Endothelial cell of umbilical vein (primary cell): ENCODE measurements at regions not wholly inside any gene's neighbourhood (a gene's known extent, or its start where the extent isn't known, plus 50 kb on each side); places are given as distances from the start of the nearest gene placed in this dataset.

Source experiments
- BruUV-seq: library from RNA; stranded (reverse); fragments of 400-500 nt; replicated peaks from 2 replicates; lab custom pipeline; 2021; lab: Mats Ljungman, UMichigan
- CTCF ChIA-PET: fragments of 300-600, 350-600 bp; sonication (Branson Sonifier 250); formaldehyde crosslinking; loops from one replicate; lab custom pipeline; 2021; ENCODE audit warnings: antibody characterized with exemption, inconsistent platforms; lab: Charles Lee
- POLR2A ChIA-PET: fragments of 300-600, 350-600 bp; sonication (Branson Sonifier 250); formaldehyde crosslinking; loops from one replicate; lab custom pipeline; 2021; ENCODE audit warnings: antibody characterized with exemption, inconsistent platforms; lab: Charles Lee
- DNase-seq: peaks from one replicate; pipeline ENCODE4 v3.0.0-alpha.2; 2011; ENCODE audit warnings: low read depth, low spot score
- FAIRE-seq: peaks from 2 replicates; lab custom pipeline; 2011; peaks lifted over from hg19 to GRCh38; lab: Jason Lieb, UNC
- H2AFZ ChIP-seq: 2 replicates; pipeline ENCODE4 v1.6.0; 2012; ENCODE audit warnings: low read depth, low read length, control low read depth, inconsistent platforms
- H3K27ac ChIP-seq: 2 replicates; pipeline ENCODE4 v1.5.1; 2011; ENCODE audit warnings: low read depth, mild to moderate bottlenecking, control low read depth, low read length, moderate library complexity; ENCODE audit not compliant: insufficient read depth
- H3K27me3 ChIP-seq, 2 experiments: 2 replicates each; pipeline versions ENCODE4 v1.6.0 to v1.6.1; 2011; ENCODE audit warnings: low read length in 2 of 2, mixed read lengths in 1 of 2; ENCODE audit not compliant: control insufficient read depth in 2 of 2, insufficient read depth in 2 of 2
- H3K36me3 ChIP-seq, 2 experiments: 2 replicates in 1 of 2; 3 replicates in 1 of 2; pipeline ENCODE4 v1.5.1; 2011; ENCODE audit warnings: low read length in 2 of 2, mild to moderate bottlenecking in 1 of 2, moderate library complexity in 1 of 2; ENCODE audit not compliant: control insufficient read depth in 2 of 2, insufficient read depth in 2 of 2; ENCODE audit errors: extremely low read depth in 1 of 2
- H3K4me1 ChIP-seq: 3 replicates; pipeline ENCODE4 v1.5.1; 2011; ENCODE audit warnings: mild to moderate bottlenecking, low read length; ENCODE audit not compliant: control insufficient read depth, insufficient read depth; ENCODE audit errors: extremely low read depth
- H3K4me2 ChIP-seq: 2 replicates; pipeline ENCODE4 v1.6.1; 2011; ENCODE audit warnings: low read length, control low read depth, mixed read lengths; ENCODE audit not compliant: insufficient read depth
- H3K4me3 ChIP-seq, 3 experiments: fragments of 200-600 bp in 1 of 3; sonication (generic), shearing (Covaris generic) in 1 of 3; replicated peaks in 1 of 3; 2 replicates each; pipeline ENCODE4 v1.5.1; 2011 to 2016; ENCODE audit warnings: control low read depth in 3 of 3, low read length in 3 of 3, mild to moderate bottlenecking in 2 of 3, inconsistent platforms in 1 of 3, low read depth in 1 of 3, moderate library complexity in 1 of 3; ENCODE audit not compliant: insufficient read depth in 1 of 3
- H3K79me2 ChIP-seq: 2 replicates; pipeline ENCODE4 v1.6.0; 2012; ENCODE audit warnings: low read length, inconsistent platforms; ENCODE audit not compliant: control insufficient read depth, insufficient read depth
- H3K9ac ChIP-seq: replicated peaks from 2 replicates; pipeline ENCODE3; 2011; ENCODE audit warnings: low read length, control low read depth; ENCODE audit not compliant: insufficient read depth; ENCODE audit errors: extremely low read depth
- H3K9me1 ChIP-seq: replicated peaks from 3 replicates; pipeline ENCODE4 v1.6.0; 2011; ENCODE audit warnings: mild to moderate bottlenecking, low read length; ENCODE audit not compliant: control insufficient read depth, insufficient read depth; ENCODE audit errors: extremely low read depth
- H3K9me3 ChIP-seq: replicated peaks from 2 replicates; pipeline ENCODE4 v1.5.1; 2012; ENCODE audit warnings: low read length, inconsistent platforms; ENCODE audit not compliant: control insufficient read depth, insufficient read depth
- H4K20me1 ChIP-seq: replicated peaks from 2 replicates; pipeline ENCODE3; 2011; ENCODE audit warnings: mild to moderate bottlenecking, low read length; ENCODE audit not compliant: control insufficient read depth, insufficient read depth; ENCODE audit errors: extremely low read depth
- EZH2 ChIP-seq: IDR thresholded peaks from 2 replicates; pipeline ENCODE4 v1.6.1; 2012; ENCODE audit warnings: borderline replicate concordance, low read depth, mild to moderate bottlenecking, moderate library complexity, low read length, inconsistent platforms; ENCODE audit not compliant: severe bottlenecking
- FOS ChIP-seq: IDR thresholded peaks from 2 replicates; pipeline ENCODE4 v1.6.1; 2011; ENCODE audit warnings: mild to moderate bottlenecking, low read length, moderate library complexity, borderline replicate concordance; ENCODE audit not compliant: insufficient read depth
- GATA2 ChIP-seq: IDR thresholded peaks from 2 replicates; pipeline ENCODE4 v1.7.0; 2011; ENCODE audit warnings: low read depth, mild to moderate bottlenecking, moderate library complexity, mixed read lengths, low read length; ENCODE audit not compliant: insufficient read length, insufficient read depth
- JUN ChIP-seq: IDR thresholded peaks from 2 replicates; pipeline ENCODE4 v1.6.1; 2011; ENCODE audit warnings: borderline replicate concordance, low read depth; ENCODE audit not compliant: insufficient read length, insufficient read depth
- MYC ChIP-seq: IDR thresholded peaks from one replicate; pipeline ENCODE4 v1.6.1; 2011; ENCODE audit warnings: mild to moderate bottlenecking, low read depth, low read length
- POLR2A ChIP-seq: IDR thresholded peaks from 2 replicates; pipeline ENCODE4 v1.6.1; 2012; ENCODE audit warnings: low read depth, mild to moderate bottlenecking, control low read depth, low read length
- POLR2AphosphoS5 ChIP-seq: IDR thresholded peaks from 2 replicates; pipeline ENCODE4 v1.6.1; 2012; ENCODE audit warnings: low read depth, mild to moderate bottlenecking, control low read depth, low read length, moderate library complexity; ENCODE audit not compliant: insufficient read depth
- dilution Hi-C: fragments of 300-500 bp; cut with MboI; formaldehyde crosslinking; loops from one replicate; pipeline ENCODE4 v1.15.0; 2019; ENCODE audit warnings: low sequenced_read_pairs; ENCODE audit not compliant: extremely low pct_ligation_motif_present
- intact Hi-C: fragments of 100-400 bp; cut with micrococcal nuclease; formaldehyde crosslinking; loops from one replicate; pipeline ENCODE4 v1.10.0; 2022
- TF ChIP-seq, protein P1 (sequence below), 2 donors: IDR thresholded peaks; 1 replicate in 1 of 2; 2 replicates in 1 of 2; pipeline ENCODE4 v1.5.1; 2011; ENCODE audit warnings: low read length in 2 of 2, mild to moderate bottlenecking in 2 of 2, moderate library complexity in 2 of 2, control low read depth in 1 of 2, inconsistent platforms in 1 of 2, low read depth in 1 of 2; ENCODE audit not compliant: insufficient read depth in 1 of 2; ENCODE audit errors: extremely low read depth in 1 of 2
- TF ChIP-seq, protein P2 (sequence below): IDR thresholded peaks from 2 replicates; pipeline ENCODE4 v1.6.1; 2011; ENCODE audit not compliant: insufficient read depth, insufficient read length

DNA sequence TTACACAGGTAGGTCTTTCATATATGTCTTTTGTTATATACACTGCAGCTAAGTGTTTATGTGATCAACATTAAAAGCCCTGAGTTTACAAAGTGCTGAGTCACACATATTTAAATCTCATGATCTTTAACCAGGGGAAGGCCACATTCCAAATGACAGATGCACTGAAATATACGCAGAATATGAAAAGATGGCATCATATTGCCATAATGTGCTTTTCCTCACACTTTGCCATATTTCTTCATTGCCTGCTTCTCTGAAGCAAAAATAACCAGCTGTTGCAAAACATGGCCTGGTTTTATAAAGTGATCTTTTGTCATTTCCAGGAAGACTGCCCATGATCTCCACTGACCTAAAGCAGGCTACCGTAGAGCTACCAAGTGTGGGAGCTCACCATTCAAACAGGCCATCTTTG, 93.5 kb upstream of the MAPRE2 start:
- no peaks in the 10 kb centered on the region for H3K36me3 ChIP-seq
- peaks cover 0 to 5% of the 10 kb centered on the region in 2 experiments for H3K27me3 ChIP-seq
- intact Hi-C loops (no loop called here), dilution Hi-C loops (no loop called here)
- ChIA-PET POLR2A (no interaction called here), CTCF (interaction anchor here (1.2 to 1.6 kb wide), 3 partner anchors 9 to 286 kb away, joined by 3 to 6 read pairs (median 3); no protein-coding TSS in a partner anchor)
- H3K9me3 ChIP-seq, result no peaks in the 10 kb centered on the region
- no TSS peak for BruUV-seq
- no peak overlapping the region for H3K9ac ChIP-seq
- no peak for FAIRE-seq
- H3K4me1 ChIP-seq, result no peaks in the 10 kb centered on the region
- H3K4me2 ChIP-seq, result no peak overlapping the region
- H3K27ac ChIP-seq, result no peak overlapping the region
- peak; percentile 13 for DNase-seq
- no peak for TF ChIP-seq POLR2A
- TF ChIP-seq EZH2, result no peak
- H2AFZ ChIP-seq, result no peak overlapping the region
- no peaks in the 10 kb centered on the region for H3K79me2 ChIP-seq
- no peak overlapping the region for H3K4me3 ChIP-seq
- no peaks in the 10 kb centered on the region for H3K9me1 ChIP-seq
- no peaks in the 10 kb centered on the region for H4K20me1 ChIP-seq

DNA sequence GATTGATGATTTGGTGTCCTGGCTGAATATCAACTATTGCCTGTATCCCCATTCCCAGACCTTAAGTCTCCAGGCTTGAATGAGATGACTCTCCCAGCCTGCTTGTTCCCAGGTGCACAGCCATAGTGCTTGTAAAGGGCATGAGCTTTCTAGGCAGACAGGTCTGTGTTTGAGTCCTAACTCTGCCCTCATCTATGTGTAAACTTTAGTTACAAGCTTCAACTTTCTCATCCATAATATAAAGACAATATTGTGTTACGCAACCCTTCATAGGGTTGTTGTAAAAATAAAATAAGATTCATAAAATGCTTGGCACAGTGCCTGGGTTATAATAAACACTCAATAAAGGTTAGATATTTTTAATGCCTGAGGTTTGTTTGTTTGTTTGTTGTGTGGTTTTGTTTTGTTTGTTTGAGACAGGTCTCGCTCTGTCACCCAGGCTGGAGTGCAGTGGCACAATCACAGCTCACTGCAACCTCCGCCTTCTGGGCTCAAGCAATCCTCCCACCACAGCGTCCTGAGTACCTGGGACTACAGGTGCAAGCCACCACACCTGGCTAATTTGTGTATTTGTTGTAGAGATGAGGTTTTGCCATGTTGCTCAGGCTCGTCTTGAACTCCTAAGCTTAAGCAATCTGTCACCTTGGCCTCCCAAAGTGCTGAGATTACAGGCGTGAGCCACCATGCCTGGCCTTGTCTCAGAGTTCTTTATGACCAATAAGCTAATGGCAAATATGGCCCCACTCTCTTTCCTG, 89.4 kb upstream of the MAPRE2 start:
- no peaks in the 10 kb centered on the region for H3K9me1 ChIP-seq
- DNase-seq (no peak), FAIRE-seq (no peak)
- no peak overlapping the region for H3K27ac ChIP-seq
- dilution Hi-C loops, result no loop called here
- H3K4me2 ChIP-seq, result no peak overlapping the region
- H3K27me3 ChIP-seq, result no peaks in the 10 kb centered on the region
- POLR2A ChIA-PET, result no interaction called here
- intact Hi-C loops, result no loop called here
- no peaks in the 10 kb centered on the region for H3K9me3 ChIP-seq
- H3K4me3 ChIP-seq, result no peak overlapping the region
- TF ChIP-seq GATA2 (no peak), FOS (no peak), POLR2A (no peak), MYC (no peak), EZH2 (no peak), JUN (no peak), POLR2AphosphoS5 (no peak)
- TF ChIP-seq, protein P1, sequence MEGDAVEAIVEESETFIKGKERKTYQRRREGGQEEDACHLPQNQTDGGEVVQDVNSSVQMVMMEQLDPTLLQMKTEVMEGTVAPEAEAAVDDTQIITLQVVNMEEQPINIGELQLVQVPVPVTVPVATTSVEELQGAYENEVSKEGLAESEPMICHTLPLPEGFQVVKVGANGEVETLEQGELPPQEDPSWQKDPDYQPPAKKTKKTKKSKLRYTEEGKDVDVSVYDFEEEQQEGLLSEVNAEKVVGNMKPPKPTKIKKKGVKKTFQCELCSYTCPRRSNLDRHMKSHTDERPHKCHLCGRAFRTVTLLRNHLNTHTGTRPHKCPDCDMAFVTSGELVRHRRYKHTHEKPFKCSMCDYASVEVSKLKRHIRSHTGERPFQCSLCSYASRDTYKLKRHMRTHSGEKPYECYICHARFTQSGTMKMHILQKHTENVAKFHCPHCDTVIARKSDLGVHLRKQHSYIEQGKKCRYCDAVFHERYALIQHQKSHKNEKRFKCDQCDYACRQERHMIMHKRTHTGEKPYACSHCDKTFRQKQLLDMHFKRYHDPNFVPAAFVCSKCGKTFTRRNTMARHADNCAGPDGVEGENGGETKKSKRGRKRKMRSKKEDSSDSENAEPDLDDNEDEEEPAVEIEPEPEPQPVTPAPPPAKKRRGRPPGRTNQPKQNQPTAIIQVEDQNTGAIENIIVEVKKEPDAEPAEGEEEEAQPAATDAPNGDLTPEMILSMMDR (IDR thresholded peaks at IDR 0.05; ENCODE audit: extremely low read depth in 1 of 2, insufficient read depth in 1 of 2, low read depth in 1 of 2, low read length in 2 of 2), result no peak
- TF ChIP-seq, protein P2, sequence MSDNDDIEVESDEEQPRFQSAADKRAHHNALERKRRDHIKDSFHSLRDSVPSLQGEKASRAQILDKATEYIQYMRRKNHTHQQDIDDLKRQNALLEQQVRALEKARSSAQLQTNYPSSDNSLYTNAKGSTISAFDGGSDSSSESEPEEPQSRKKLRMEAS, result no peak
- no peak overlapping the region for H3K9ac ChIP-seq
- peaks cover 9% of the 10 kb centered on the region for H3K4me1 ChIP-seq
- no peak overlapping the region for H2AFZ ChIP-seq
- no peaks in the 10 kb centered on the region for H4K20me1 ChIP-seq
- H3K79me2 ChIP-seq, result no peaks in the 10 kb centered on the region
- H3K36me3 ChIP-seq, result no peaks in the 10 kb centered on the region
- no TSS peak for BruUV-seq
- CTCF ChIA-PET, result no interaction called here
